ENCODE measurements at regions not wholly inside any gene's neighbourhood (a gene's known extent, or its start where the extent isn't known, plus 50 kb on each side); places are given as distances from the start of the nearest gene placed in this dataset.

GRCh38 chr21:24093032-24093431 is 1514.2 kb downstream of the MRPL39 start:
- TF ChIP-seq EZH2 (IDR thresholded peaks at IDR 0.05), result no peak
- TF ChIP-seq POLR2AphosphoS5 (IDR thresholded peaks at IDR 0.05; ENCODE audit: borderline replicate concordance, low read depth, low read length), result no peak

Measured in SK-N-MC (cell line).